PC-3 (cell line): ENCODE measurements at regions not wholly inside any gene's neighbourhood (a gene's known extent, or its start where the extent isn't known, plus 50 kb on each side); places are given as distances from the start of the nearest gene placed in this dataset.

Experiments used
- ATAC-seq: fragments of 200-7000 bp; cut with Tn5 transposase; 2 replicates; pipeline ENCODE4 v1.9.1; 2020; ENCODE audit warnings: mild to moderate bottlenecking, moderate library complexity
- BruUV-seq: library from RNA; stranded (reverse); fragments of 400-500 nt; replicated peaks from 2 replicates; lab custom pipeline; 2021; lab: Mats Ljungman, UMichigan
- CTCF ChIA-PET: fragments of 300-600 bp; sonication (Branson Sonifier 250); formaldehyde crosslinking; loops from one replicate; lab custom pipeline; 2022; ENCODE audit warnings: antibody characterized with exemption; lab: Charles Lee
- POLR2A ChIA-PET: fragments of 300-600 bp; sonication (Branson Sonifier 250); formaldehyde crosslinking; loops from one replicate; lab custom pipeline; 2022; ENCODE audit warnings: antibody characterized with exemption; ENCODE audit not compliant: unreplicated experiment; lab: Charles Lee
- DNase-seq: peaks from one replicate; pipeline ENCODE4 v3.0.0-alpha.2; 2015
- H2AFZ ChIP-seq: fragments of 300-600 bp; sonication (generic); 2 replicates; pipeline ENCODE4 v1.6.0; 2016; ENCODE audit warnings: antibody characterized with exemption, low read length
- H3F3A ChIP-seq: fragments of 300-600 bp; sonication (generic); one replicate; pipeline ENCODE4 v1.6.0; 2017; ENCODE audit warnings: antibody characterized with exemption, low read length, control low read depth, mild to moderate bottlenecking; ENCODE audit not compliant: unreplicated experiment
- H3K27ac ChIP-seq: fragments of 300-600 bp; sonication (generic); 2 replicates; pipeline ENCODE4 v1.5.1; 2016; ENCODE audit warnings: mild to moderate bottlenecking, low read length
- H3K27me3 ChIP-seq: fragments of 300-600 bp; sonication (generic); 2 replicates; pipeline ENCODE4 v1.6.1; 2016; ENCODE audit warnings: low read length, mixed read lengths
- H3K36me3 ChIP-seq: fragments of 300-600 bp; sonication (generic); 2 replicates; pipeline ENCODE4 v1.6.1; 2016; ENCODE audit warnings: low read depth, mixed run types, low read length, mixed read lengths
- H3K4me1 ChIP-seq: fragments of 300-600 bp; sonication (generic); 2 replicates; pipeline ENCODE4 v1.5.1; 2016; ENCODE audit warnings: low read length; ENCODE audit not compliant: insufficient read depth
- H3K4me2 ChIP-seq: fragments of 300-600 bp; sonication (generic); 2 replicates; pipeline ENCODE4 v1.6.0; 2016; ENCODE audit warnings: low read length
- H3K4me3 ChIP-seq: fragments of 300-600 bp; sonication (generic); 2 replicates; pipeline ENCODE4 v1.5.1; 2016; ENCODE audit warnings: mild to moderate bottlenecking, low read length, mixed read lengths
- H3K79me2 ChIP-seq: fragments of 300-600 bp; sonication (generic); 2 replicates; pipeline ENCODE4 v1.6.1; 2017; ENCODE audit warnings: low read length, mixed read lengths
- H3K9ac ChIP-seq: fragments of 300-600 bp; sonication (generic); 2 replicates; pipeline ENCODE4 v1.6.0; 2016; ENCODE audit warnings: mild to moderate bottlenecking, low read length
- H3K9me2 ChIP-seq: fragments of 300-600 bp; sonication (generic); replicated peaks from 2 replicates; pipeline ENCODE4 v1.6.1; 2016; ENCODE audit warnings: mixed run types, low read length, mixed read lengths
- H3K9me3 ChIP-seq: fragments of 300-600 bp; sonication (generic); 2 replicates; pipeline ENCODE4 v1.6.1; 2016; ENCODE audit warnings: low read length, mixed read lengths
- H4K20me1 ChIP-seq: fragments of 300-600 bp; sonication (generic); 2 replicates; pipeline ENCODE4 v1.6.1; 2016; ENCODE audit warnings: low read length, mixed read lengths
- CTCF ChIP-seq: fragments of 300-600 bp; sonication (generic); conservative IDR thresholded peaks from 2 replicates; pipeline ENCODE4 v1.5.1; 2017; ENCODE audit warnings: antibody characterized with exemption, low read depth, mild to moderate bottlenecking, low read length
- EZH2 ChIP-seq: fragments of 300-600 bp; sonication (generic); IDR thresholded peaks from one replicate; pipeline ENCODE4 v1.6.1; 2017; ENCODE audit warnings: antibody characterized with exemption, mild to moderate bottlenecking, low read length; ENCODE audit not compliant: unreplicated experiment
- EZH2phosphoT487 ChIP-seq: fragments of 300-600 bp; sonication (generic); IDR thresholded peaks from 2 replicates; pipeline ENCODE4 v1.6.1; 2018; ENCODE audit warnings: mild to moderate bottlenecking, antibody characterized with exemption, low read length, borderline replicate concordance
- intact Hi-C: fragments of 100-400 bp; cut with micrococcal nuclease; formaldehyde crosslinking; loops from 2 replicates; pipeline ENCODE4 v1.9.0; 2023

DNA sequence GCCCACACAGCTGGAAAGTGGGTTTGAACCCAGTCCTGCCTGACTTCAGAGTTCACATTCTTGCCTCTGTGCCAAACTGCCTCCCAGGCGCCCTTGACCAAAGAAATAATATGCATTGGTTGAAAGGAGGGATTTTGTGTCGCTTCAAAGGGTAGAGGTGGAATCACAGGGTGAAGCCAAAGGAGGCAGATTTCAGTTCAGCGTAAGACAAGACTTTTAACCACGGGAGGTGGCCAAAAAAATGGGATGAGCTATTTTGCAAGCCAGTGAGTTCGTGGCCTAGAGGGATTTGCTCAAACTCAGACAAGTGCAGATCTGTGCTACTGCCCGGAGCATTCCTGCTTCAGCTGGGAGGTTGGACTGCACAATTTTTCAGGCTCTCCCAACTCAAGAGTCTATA lies 57.6 kb upstream of the RANBP3L start:
- ChIA-PET POLR2A (no interaction called here), CTCF (no interaction called here)
- H3K4me2 ChIP-seq: no peak overlapping the region
- TF ChIP-seq EZH2phosphoT487 (no peak), CTCF (no peak), EZH2 (no peak)
- no peaks in the 10 kb centered on the region for H3K27me3 ChIP-seq
- no peaks in the 10 kb centered on the region for H3K79me2 ChIP-seq
- BruUV-seq: no TSS peak
- no peak overlapping the region for H3K27ac ChIP-seq
- H3K4me1 ChIP-seq: no peaks in the 10 kb centered on the region
- H3K9me2 ChIP-seq: no peaks in the 10 kb centered on the region
- H3K36me3 ChIP-seq: no peaks in the 10 kb centered on the region
- H3K9me3 ChIP-seq: no peaks in the 10 kb centered on the region
- H3F3A ChIP-seq: no peaks in the 10 kb centered on the region
- H2AFZ ChIP-seq: no peak overlapping the region
- no peak for ATAC-seq
- no peak for DNase-seq
- intact Hi-C loops: no loop called here
- H3K9ac ChIP-seq: no peak overlapping the region
- no peak overlapping the region for H3K4me3 ChIP-seq
- H4K20me1 ChIP-seq: no peaks in the 10 kb centered on the region

DNA sequence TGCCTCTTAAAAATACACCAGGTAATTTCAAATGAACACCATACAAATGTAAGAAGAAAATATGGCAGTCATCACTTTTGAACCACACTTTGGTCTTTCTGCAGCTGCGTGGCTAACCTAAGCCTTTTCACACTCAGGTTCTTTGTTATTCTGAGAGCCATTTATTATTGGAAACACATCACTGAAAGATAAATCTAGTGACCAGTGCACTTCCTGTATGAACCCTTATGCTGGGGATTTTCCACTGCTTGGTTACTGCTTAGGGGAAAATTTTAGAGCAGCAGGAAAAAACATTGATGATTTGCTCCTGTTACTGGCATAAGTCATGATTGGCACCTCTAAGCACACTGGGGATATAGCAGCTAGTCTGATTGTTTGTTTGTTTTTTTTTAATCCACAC lies 58.6 kb upstream of the RANBP3L start:
- DNase-seq: no peak
- TF ChIP-seq EZH2phosphoT487: no peak
- ATAC-seq: no peak
- no peak overlapping the region for H3K9ac ChIP-seq
- no peaks in the 10 kb centered on the region for H3F3A ChIP-seq
- H3K27me3 ChIP-seq: no peaks in the 10 kb centered on the region
- no peaks in the 10 kb centered on the region for H3K79me2 ChIP-seq
- no peak overlapping the region for H3K27ac ChIP-seq
- H3K4me2 ChIP-seq: no peak overlapping the region
- H3K9me3 ChIP-seq: no peaks in the 10 kb centered on the region
- intact Hi-C loops: no loop called here
- H2AFZ ChIP-seq: no peak overlapping the region
- H3K9me2 ChIP-seq: no peaks in the 10 kb centered on the region
- H4K20me1 ChIP-seq: no peaks in the 10 kb centered on the region
- no TSS peak for BruUV-seq
- ChIA-PET CTCF (no interaction called here), POLR2A (no interaction called here)
- H3K4me3 ChIP-seq: no peak overlapping the region
- no peaks in the 10 kb centered on the region for H3K36me3 ChIP-seq
- H3K4me1 ChIP-seq: no peaks in the 10 kb centered on the region

DNA sequence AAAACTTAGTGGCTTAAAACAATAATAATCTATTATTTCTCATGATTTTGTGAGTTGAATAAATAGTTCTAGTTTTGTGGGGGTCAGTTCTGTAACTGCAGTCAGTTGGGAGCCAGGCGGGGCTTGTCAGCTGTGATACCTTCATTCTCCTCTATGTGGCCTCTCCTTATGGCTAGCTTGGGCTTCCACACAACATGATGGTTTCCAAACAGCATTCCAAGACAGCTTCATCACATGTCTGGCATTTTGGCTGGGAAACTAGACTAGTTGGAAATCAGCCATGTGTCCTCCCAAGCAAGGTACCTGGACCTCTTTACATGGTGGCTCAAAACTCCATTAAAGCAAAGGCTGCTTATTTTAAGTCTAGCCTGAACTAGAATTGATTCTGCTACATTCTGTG lies 61.4 kb upstream of the RANBP3L start:
- no peaks in the 10 kb centered on the region for H3K79me2 ChIP-seq
- DNase-seq (peak; percentile 63), ATAC-seq (peak; percentile 38; the same call in 1 of the 2 replicates)

More for the DNA sequence above, 61.4 kb upstream of the RANBP3L start:
- Histone ChIP-seq H3K4me1 (no peaks in the 10 kb centered on the region), H3K4me3 (no peak overlapping the region), H4K20me1 (no peaks in the 10 kb centered on the region), H3K9me3 (no peaks in the 10 kb centered on the region), H3K27me3 (no peaks in the 10 kb centered on the region), H3K27ac (no peak overlapping the region), H3K9me2 (no peaks in the 10 kb centered on the region), H3K9ac (no peak overlapping the region), H3K36me3 (no peaks in the 10 kb centered on the region), H3K4me2 (no peak overlapping the region), H2AFZ (no peak overlapping the region), H3F3A (no peaks in the 10 kb centered on the region)
- ChIA-PET CTCF (no interaction called here), POLR2A (no interaction called here)
- intact Hi-C loops: no loop called here
- 0 out of 2 replicates have a peak, but pooled peaks have one; percentile 25 for TF ChIP-seq CTCF
- TF ChIP-seq EZH2phosphoT487: no peak
- BruUV-seq: no TSS peak
